OCI-LY3 (cell line): ENCODE measurements at regions not wholly inside any gene's neighbourhood (a gene's known extent, or its start where the extent isn't known, plus 50 kb on each side); places are given as distances from the start of the nearest gene placed in this dataset.

Experiments
- H2AFZ ChIP-seq: fragments of 200-600, 300-600 bp; shearing (Covaris generic); 2 replicates; pipeline ENCODE4 v1.6.0; 2014; ENCODE audit warnings: antibody characterized with exemption, low read depth, low read length
- H3K27ac ChIP-seq: fragments of 200-600, 300-600 bp; sonication (generic); 2 replicates; pipeline ENCODE4 v1.5.1; 2014; ENCODE audit warnings: mild to moderate bottlenecking, low read length, moderate library complexity, mixed read lengths
- H3K27me3 ChIP-seq: fragments of 200-600, 300-600 bp; sonication (generic); 2 replicates; pipeline ENCODE4 v1.6.1; 2014; ENCODE audit warnings: low read depth, low read length, mixed read lengths
- H3K36me3 ChIP-seq: fragments of 200-600, 300-600 bp; sonication (generic); replicated peaks from 2 replicates; pipeline ENCODE3; 2014; ENCODE audit warnings: low read depth, low read length, mixed read lengths
- H3K4me1 ChIP-seq: fragments of 300-600, 200-600 bp; sonication (generic); 2 replicates; pipeline ENCODE4 v1.6.1; 2014; ENCODE audit warnings: low read length, mixed read lengths
- H3K4me2 ChIP-seq: fragments of 200-600, 300-600 bp; sonication (generic); 2 replicates; pipeline ENCODE4 v1.6.1; 2014; ENCODE audit warnings: low read length, mixed read lengths
- H3K4me3 ChIP-seq: fragments of 300-600, 200-600 bp; sonication (generic); 2 replicates; pipeline ENCODE4 v1.5.1; 2014; ENCODE audit warnings: antibody characterized with exemption, mild to moderate bottlenecking, low read length, moderate library complexity
- H3K79me2 ChIP-seq: fragments of 300-600, 200-600 bp; shearing (Covaris generic); 2 replicates; pipeline ENCODE4 v1.6.1; 2014; ENCODE audit warnings: mild to moderate bottlenecking, low read length, mixed read lengths
- H3K9ac ChIP-seq: fragments of 300-600, 200-600 bp; shearing (Covaris generic); 2 replicates; pipeline ENCODE4 v1.6.0; 2014; ENCODE audit warnings: mild to moderate bottlenecking, low read length, moderate library complexity
- H3K9me3 ChIP-seq: fragments of 200-600, 300-600 bp; shearing (Covaris generic); 2 replicates; pipeline ENCODE4 v1.6.1; 2014; ENCODE audit warnings: low read length, mixed read lengths; ENCODE audit not compliant: insufficient read depth
- H4K20me1 ChIP-seq: fragments of 200-600, 300-600 bp; sonication (generic); 2 replicates; pipeline ENCODE4 v1.6.1; 2016; ENCODE audit warnings: low read length, mixed read lengths; ENCODE audit not compliant: insufficient read depth
- CTCF ChIP-seq: fragments of 200-600, 300-600 bp; sonication (generic); IDR thresholded peaks from 2 replicates; pipeline ENCODE4 v1.5.1; 2014; ENCODE audit warnings: antibody characterized with exemption, low read length, low read depth
- EZH2phosphoT487 ChIP-seq: fragments of 200-600 bp; shearing (Covaris generic); IDR thresholded peaks from 2 replicates; pipeline ENCODE4 v1.6.1; 2018; ENCODE audit warnings: antibody characterized with exemption, mixed run types, low read depth

DNA sequence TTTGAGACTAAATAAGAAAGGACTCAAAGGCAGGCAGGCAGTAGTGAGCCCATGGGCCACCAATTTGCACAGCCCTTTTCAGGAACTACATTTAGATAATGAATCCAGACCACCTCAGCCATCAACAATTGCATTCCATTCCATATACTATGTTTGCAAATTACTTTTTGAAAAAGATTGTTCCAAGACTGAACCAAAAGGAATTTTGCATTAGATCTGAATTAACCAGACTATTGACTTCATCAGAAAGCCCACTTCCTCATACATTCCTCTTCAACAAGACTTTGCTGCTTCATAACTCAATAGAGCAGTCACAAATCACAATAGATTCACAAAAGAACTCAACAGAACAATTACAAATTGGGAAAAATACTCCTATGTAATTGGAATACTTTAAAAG lies 229.1 kb downstream of the SIM1 start:
- no peaks in the 10 kb centered on the region for H3K79me2 ChIP-seq
- H3K9ac ChIP-seq, result no peak overlapping the region
- H3K4me3 ChIP-seq, result no peak overlapping the region
- TF ChIP-seq EZH2phosphoT487 (no peak), CTCF (no peak)
- H3K4me2 ChIP-seq, result no peak overlapping the region
- H3K9me3 ChIP-seq, result no peaks in the 10 kb centered on the region
- no peaks in the 10 kb centered on the region for H3K4me1 ChIP-seq
- H2AFZ ChIP-seq, result no peak overlapping the region
- no peaks in the 10 kb centered on the region for H4K20me1 ChIP-seq
- H3K36me3 ChIP-seq, result no peaks in the 10 kb centered on the region
- no peaks in the 10 kb centered on the region for H3K27me3 ChIP-seq
- H3K27ac ChIP-seq, result no peak overlapping the region

DNA sequence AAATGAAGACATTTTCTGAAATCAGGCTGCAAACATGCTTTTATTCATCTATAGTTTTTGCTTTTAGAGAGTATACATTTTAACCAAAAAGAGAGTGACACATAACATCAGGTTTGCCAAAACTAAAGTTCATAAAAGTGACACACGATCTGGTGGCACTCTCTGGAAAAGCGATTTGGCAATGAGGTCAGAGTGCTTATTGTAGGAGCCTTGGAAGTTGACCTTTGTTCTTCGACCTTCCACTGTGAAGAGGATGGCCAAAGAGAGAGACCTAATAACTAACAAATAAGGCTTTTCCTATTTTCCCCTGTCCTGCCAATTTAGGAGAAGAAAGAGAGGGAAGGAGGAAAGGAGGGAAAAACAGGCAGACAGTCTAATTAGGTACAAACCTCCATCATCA lies 230.1 kb downstream of the SIM1 start:
- Histone ChIP-seq H3K79me2 (no peaks in the 10 kb centered on the region), H3K36me3 (no peaks in the 10 kb centered on the region), H3K4me3 (no peak overlapping the region), H3K9ac (no peak overlapping the region), H3K4me1 (no peaks in the 10 kb centered on the region), H3K27me3 (no peaks in the 10 kb centered on the region), H2AFZ (no peak overlapping the region), H3K9me3 (no peaks in the 10 kb centered on the region), H3K27ac (no peak overlapping the region), H4K20me1 (no peaks in the 10 kb centered on the region), H3K4me2 (no peak overlapping the region)
- TF ChIP-seq CTCF (no peak), EZH2phosphoT487 (no peak)

DNA sequence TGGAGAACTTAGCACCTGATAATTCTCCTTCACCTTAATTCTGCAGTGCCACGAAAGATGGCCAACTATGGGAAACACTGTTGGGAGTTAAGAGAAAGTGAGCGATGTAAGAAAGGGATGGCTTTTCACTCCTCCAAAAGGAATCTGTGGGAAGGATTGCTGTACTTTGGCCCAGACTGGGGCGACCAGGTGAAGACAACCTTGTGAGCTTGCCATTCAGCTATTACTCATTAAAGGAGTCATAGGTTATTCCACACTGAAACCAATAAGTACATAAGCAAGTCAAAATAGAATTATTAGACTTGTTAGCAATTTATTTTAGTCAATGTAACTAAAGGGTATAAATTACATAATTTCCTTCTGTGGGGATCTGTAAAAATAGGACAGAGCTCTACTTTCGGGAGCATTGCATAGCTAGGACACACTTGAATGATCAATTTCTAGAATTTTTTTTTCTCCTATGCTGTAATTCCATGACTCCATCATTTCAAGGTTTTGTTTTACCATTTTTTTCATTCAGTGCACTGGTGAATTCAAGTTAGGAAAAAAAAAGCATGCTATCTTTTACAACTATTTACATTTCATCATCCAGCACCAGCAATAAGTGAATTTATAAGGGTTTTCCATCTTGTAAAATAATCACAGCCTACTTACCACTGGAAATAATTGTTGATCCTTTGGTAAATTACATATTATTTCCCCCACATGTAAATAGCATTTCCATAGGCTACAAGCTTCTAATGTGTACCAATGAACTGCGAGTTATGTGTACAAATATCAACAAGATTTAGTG lies 231.7 kb downstream of the SIM1 start:
- H4K20me1 ChIP-seq, result no peaks in the 10 kb centered on the region
- peaks cover 8% of the 10 kb centered on the region for H3K4me1 ChIP-seq
- no peak overlapping the region for H3K4me2 ChIP-seq
- TF ChIP-seq EZH2phosphoT487, result no peak
- TF ChIP-seq CTCF, result no peak
- no peak overlapping the region for H3K27ac ChIP-seq
- H3K27me3 ChIP-seq, result no peaks in the 10 kb centered on the region
- no peaks in the 10 kb centered on the region for H3K36me3 ChIP-seq
- H2AFZ ChIP-seq, result no peak overlapping the region
- no peaks in the 10 kb centered on the region for H3K9me3 ChIP-seq
- H3K9ac ChIP-seq, result no peak overlapping the region
- no peak overlapping the region for H3K4me3 ChIP-seq
- no peaks in the 10 kb centered on the region for H3K79me2 ChIP-seq

DNA sequence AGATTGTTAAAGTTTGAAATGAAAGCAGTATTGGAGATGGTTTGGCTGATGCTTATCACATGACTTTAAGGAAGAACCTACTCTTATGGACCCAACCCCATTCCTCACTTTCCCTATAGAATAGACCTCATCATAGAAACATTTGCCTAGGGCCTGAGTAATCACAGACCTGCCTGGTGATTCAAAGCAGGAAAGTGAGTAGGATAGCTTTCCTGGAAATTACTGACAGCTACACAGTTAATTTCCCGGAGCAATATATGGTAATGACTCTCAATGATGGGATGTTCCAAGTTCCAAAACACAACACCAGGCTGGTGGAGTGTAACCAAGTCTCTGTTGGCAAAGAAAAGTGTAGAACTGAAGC lies 233.8 kb downstream of the SIM1 start:
- Histone ChIP-seq H2AFZ (no peak overlapping the region), H3K4me3 (no peak overlapping the region), H3K9ac (no peak overlapping the region), H3K4me2 (no peak overlapping the region), H3K36me3 (no peaks in the 10 kb centered on the region), H3K27ac (no peak overlapping the region), H3K79me2 (no peaks in the 10 kb centered on the region), H3K4me1 (peaks cover 16% of the 10 kb centered on the region), H3K9me3 (no peaks in the 10 kb centered on the region), H3K27me3 (no peaks in the 10 kb centered on the region), H4K20me1 (no peaks in the 10 kb centered on the region)
- TF ChIP-seq CTCF (no peak), EZH2phosphoT487 (no peak)
